GM23338 (cell line): ENCODE measurements at regions not wholly inside any gene's neighbourhood (a gene's known extent, or its start where the extent isn't known, plus 50 kb on each side); places are given as distances from the start of the nearest gene placed in this dataset.

ENCODE experiments used
- CREB1 ChIP-seq: fragments of 250-450 bp; sonication (Bioruptor Pico); IDR thresholded peaks from 2 replicates; pipeline ENCODE4 v1.5.0; 2020; ENCODE audit warnings: low read depth, mild to moderate bottlenecking, moderate library complexity
- CTCF ChIP-seq, 2 experiments: fragments of 200-600 bp in 1 of 2; sonication (generic) in 1 of 2; conservative IDR thresholded peaks; 2 replicates each; pipeline versions ENCODE4 v1.5.1 to v1.6.1; 2016 to 2017; ENCODE audit warnings: antibody characterized with exemption in 2 of 2, low read depth in 2 of 2, mild to moderate bottlenecking in 2 of 2, moderate library complexity in 1 of 2
- EZH2 ChIP-seq: fragments of 200-600 bp; sonication (generic); IDR thresholded peaks from one replicate; pipeline ENCODE4 v1.8.0; 2017; ENCODE audit warnings: antibody characterized with exemption, mild to moderate bottlenecking, low read depth; ENCODE audit not compliant: unreplicated experiment
- EZH2phosphoT487 ChIP-seq: fragments of 200-600 bp; sonication (generic); IDR thresholded peaks from one replicate; pipeline ENCODE4 v1.8.1; 2018; ENCODE audit warnings: antibody characterized with exemption; ENCODE audit not compliant: unreplicated experiment
- JUNB ChIP-seq: IDR thresholded peaks from one replicate; pipeline ENCODE4 v1.6.1; 2016; ENCODE audit warnings: antibody characterized with exemption; ENCODE audit not compliant: unreplicated experiment
- NANOG ChIP-seq: IDR thresholded peaks from 2 replicates; pipeline ENCODE4 v1.6.1; 2016; ENCODE audit warnings: antibody characterized with exemption, borderline replicate concordance
- POLR2AphosphoS5 ChIP-seq: IDR thresholded peaks from 2 replicates; pipeline ENCODE4 v1.6.1; 2016; ENCODE audit warnings: antibody characterized with exemption, low read depth
- STAT1 ChIP-seq: IDR thresholded peaks from one replicate; pipeline ENCODE4 v1.6.1; 2016; ENCODE audit warnings: antibody characterized with exemption; ENCODE audit not compliant: unreplicated experiment
- ZNF114 ChIP-seq: fragments of 250-450 bp; sonication (Bioruptor Pico); IDR thresholded peaks from 2 replicates; pipeline ENCODE4 v1.5.0; 2020; ENCODE audit warnings: mild to moderate bottlenecking, moderate library complexity
- ZNF331 ChIP-seq: fragments of 250-450 bp; sonication (Bioruptor Pico); IDR thresholded peaks from 2 replicates; pipeline ENCODE4 v1.5.0; 2020; ENCODE audit warnings: low read depth, mild to moderate bottlenecking, moderate library complexity
- ZNF462 ChIP-seq: fragments of 250-450 bp; sonication (Bioruptor Pico); IDR thresholded peaks from 2 replicates; pipeline ENCODE4 v1.5.0; 2020; ENCODE audit warnings: mild to moderate bottlenecking, moderate library complexity
- TF ChIP-seq, protein P1 (sequence below): IDR thresholded peaks from one replicate; pipeline ENCODE4 v1.6.1; 2018; ENCODE audit warnings: antibody characterized with exemption; ENCODE audit not compliant: unreplicated experiment
- TF ChIP-seq, protein P2 (sequence below): IDR thresholded peaks from 2 replicates; pipeline ENCODE4 v1.6.1; 2016; ENCODE audit warnings: antibody characterized with exemption

- TF ChIP-seq CTCF (conservative IDR thresholded peaks at IDR 0.05; ENCODE audit: low read depth in 2 of 2) = no peak
- TF ChIP-seq, protein P1, sequence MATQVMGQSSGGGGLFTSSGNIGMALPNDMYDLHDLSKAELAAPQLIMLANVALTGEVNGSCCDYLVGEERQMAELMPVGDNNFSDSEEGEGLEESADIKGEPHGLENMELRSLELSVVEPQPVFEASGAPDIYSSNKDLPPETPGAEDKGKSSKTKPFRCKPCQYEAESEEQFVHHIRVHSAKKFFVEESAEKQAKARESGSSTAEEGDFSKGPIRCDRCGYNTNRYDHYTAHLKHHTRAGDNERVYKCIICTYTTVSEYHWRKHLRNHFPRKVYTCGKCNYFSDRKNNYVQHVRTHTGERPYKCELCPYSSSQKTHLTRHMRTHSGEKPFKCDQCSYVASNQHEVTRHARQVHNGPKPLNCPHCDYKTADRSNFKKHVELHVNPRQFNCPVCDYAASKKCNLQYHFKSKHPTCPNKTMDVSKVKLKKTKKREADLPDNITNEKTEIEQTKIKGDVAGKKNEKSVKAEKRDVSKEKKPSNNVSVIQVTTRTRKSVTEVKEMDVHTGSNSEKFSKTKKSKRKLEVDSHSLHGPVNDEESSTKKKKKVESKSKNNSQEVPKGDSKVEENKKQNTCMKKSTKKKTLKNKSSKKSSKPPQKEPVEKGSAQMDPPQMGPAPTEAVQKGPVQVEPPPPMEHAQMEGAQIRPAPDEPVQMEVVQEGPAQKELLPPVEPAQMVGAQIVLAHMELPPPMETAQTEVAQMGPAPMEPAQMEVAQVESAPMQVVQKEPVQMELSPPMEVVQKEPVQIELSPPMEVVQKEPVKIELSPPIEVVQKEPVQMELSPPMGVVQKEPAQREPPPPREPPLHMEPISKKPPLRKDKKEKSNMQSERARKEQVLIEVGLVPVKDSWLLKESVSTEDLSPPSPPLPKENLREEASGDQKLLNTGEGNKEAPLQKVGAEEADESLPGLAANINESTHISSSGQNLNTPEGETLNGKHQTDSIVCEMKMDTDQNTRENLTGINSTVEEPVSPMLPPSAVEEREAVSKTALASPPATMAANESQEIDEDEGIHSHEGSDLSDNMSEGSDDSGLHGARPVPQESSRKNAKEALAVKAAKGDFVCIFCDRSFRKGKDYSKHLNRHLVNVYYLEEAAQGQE = no peak
- TF ChIP-seq, protein P2, sequence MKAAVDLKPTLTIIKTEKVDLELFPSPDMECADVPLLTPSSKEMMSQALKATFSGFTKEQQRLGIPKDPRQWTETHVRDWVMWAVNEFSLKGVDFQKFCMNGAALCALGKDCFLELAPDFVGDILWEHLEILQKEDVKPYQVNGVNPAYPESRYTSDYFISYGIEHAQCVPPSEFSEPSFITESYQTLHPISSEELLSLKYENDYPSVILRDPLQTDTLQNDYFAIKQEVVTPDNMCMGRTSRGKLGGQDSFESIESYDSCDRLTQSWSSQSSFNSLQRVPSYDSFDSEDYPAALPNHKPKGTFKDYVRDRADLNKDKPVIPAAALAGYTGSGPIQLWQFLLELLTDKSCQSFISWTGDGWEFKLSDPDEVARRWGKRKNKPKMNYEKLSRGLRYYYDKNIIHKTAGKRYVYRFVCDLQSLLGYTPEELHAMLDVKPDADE = no peak
- no peak for TF ChIP-seq EZH2
- TF ChIP-seq POLR2AphosphoS5 = no peak
- no peak for TF ChIP-seq EZH2phosphoT487
- TF ChIP-seq CREB1 (CRISPR knock-in tag) = no peak
- TF ChIP-seq JUNB = no peak
- TF ChIP-seq ZNF331 = no peak
- TF ChIP-seq ZNF114 (CRISPR knock-in tag) = no peak
- no peak for TF ChIP-seq STAT1
- no peak for TF ChIP-seq NANOG
- no peak for TF ChIP-seq ZNF462 (CRISPR knock-in tag)
Measured at GRCh38 chr12:124684971-124685688, 117.7 kb upstream of the NCOR2 start.
